ENCODE measurements at regions not wholly inside any gene's neighbourhood (a gene's known extent, or its start where the extent isn't known, plus 50 kb on each side); places are given as distances from the start of the nearest gene placed in this dataset.
"Not testable (repeated sequence)": the region's sequence is repeated elsewhere in the genome, so short reads cannot be mapped to it uniquely, and the experiment has no call there.

- no peaks in the 10 kb centered on the region; the same call in 1 of the 2 replicates for H3K4me1 ChIP-seq
- no peaks in the 10 kb centered on the region for H3K9me3 ChIP-seq (replicated peaks)
- H3K27ac ChIP-seq, result no peak overlapping the region
- no peak overlapping the region for H3K4me3 ChIP-seq
- H3K27me3 ChIP-seq, result no peaks in the 10 kb centered on the region
- no peak for DNase-seq
- no peaks in the 10 kb centered on the region for H3K36me3 ChIP-seq
These were observed 233.9 kb downstream of the TLR4 start for GRCh38 chr9:117938086-117938485.

GRCh38 chr9:117938896-117939295 lies 234.7 kb downstream of the TLR4 start:
- Histone ChIP-seq H3K4me3 (no peak overlapping the region), H3K27me3 (no peaks in the 10 kb centered on the region), H3K9me3 (replicated peaks) (no peaks in the 10 kb centered on the region), H3K4me1 (no peaks in the 10 kb centered on the region; the same call in 1 of the 2 replicates), H3K27ac (no peak overlapping the region), H3K36me3 (no peaks in the 10 kb centered on the region)
- no peak for DNase-seq

GRCh38 chr9:117944750-117945149 lies 240.5 kb downstream of the TLR4 start:
- not testable (repeated sequence) for H3K27ac ChIP-seq; H3K4me3 ChIP-seq; H3K9me3 ChIP-seq (replicated peaks); H3K4me1 ChIP-seq; H3K36me3 ChIP-seq; DNase-seq; H3K27me3 ChIP-seq

- Histone ChIP-seq H3K9me3 (replicated peaks) (no peaks in the 10 kb centered on the region), H3K36me3 (no peaks in the 10 kb centered on the region), H3K4me1 (no peaks in the 10 kb centered on the region), H3K27me3 (no peaks in the 10 kb centered on the region; the same call in 1 of the 2 replicates), H3K4me3 (no peak overlapping the region), H3K27ac (no peak overlapping the region)
- no peak for DNase-seq
These were observed 241.1 kb downstream of the TLR4 start for GRCh38 chr9:117945286-117945685.

GRCh38 chr9:117951127-117951526 lies 246.9 kb downstream of the TLR4 start:
- no peak for DNase-seq
- no peak overlapping the region for H3K27ac ChIP-seq
- H3K36me3 ChIP-seq, result no peaks in the 10 kb centered on the region
- no peaks in the 10 kb centered on the region for H3K4me1 ChIP-seq
- no peaks in the 10 kb centered on the region for H3K9me3 ChIP-seq (replicated peaks)
- H3K27me3 ChIP-seq, result peaks cover 3% of the 10 kb centered on the region; the same call in 1 of the 2 replicates
- no peak overlapping the region for H3K4me3 ChIP-seq

GRCh38 chr9:117952581-117952980 lies 248.4 kb downstream of the TLR4 start:
- Histone ChIP-seq H3K27me3 (peaks cover 3% of the 10 kb centered on the region; the same call in 1 of the 2 replicates), H3K36me3 (no peaks in the 10 kb centered on the region), H3K4me1 (no peaks in the 10 kb centered on the region), H3K4me3 (no peak overlapping the region), H3K27ac (no peak overlapping the region), H3K9me3 (replicated peaks) (no peaks in the 10 kb centered on the region)
- DNase-seq, result no peak

- Histone ChIP-seq H3K4me1 (no peaks in the 10 kb centered on the region), H3K9me3 (replicated peaks) (no peaks in the 10 kb centered on the region), H3K27me3 (no peaks in the 10 kb centered on the region), H3K4me3 (no peak overlapping the region), H3K36me3 (no peaks in the 10 kb centered on the region), H3K27ac (no peak overlapping the region)
- no peak for DNase-seq
These were observed 253.1 kb downstream of the TLR4 start for GRCh38 chr9:117957267-117957666.

- no peak for DNase-seq
- Histone ChIP-seq H3K4me3 (no peak overlapping the region), H3K9me3 (replicated peaks) (no peaks in the 10 kb centered on the region), H3K4me1 (no peaks in the 10 kb centered on the region), H3K36me3 (no peaks in the 10 kb centered on the region), H3K27me3 (no peaks in the 10 kb centered on the region), H3K27ac (no peak overlapping the region)
These were observed 254.5 kb downstream of the TLR4 start for GRCh38 chr9:117958726-117959125.

- no peak overlapping the region for H3K4me3 ChIP-seq
- H3K4me1 ChIP-seq, result no peaks in the 10 kb centered on the region
- H3K9me3 ChIP-seq (replicated peaks), result no peaks in the 10 kb centered on the region
- no peak for DNase-seq
- no peaks in the 10 kb centered on the region for H3K27me3 ChIP-seq
- H3K36me3 ChIP-seq, result no peaks in the 10 kb centered on the region
- H3K27ac ChIP-seq, result no peak overlapping the region
These were observed 259.4 kb downstream of the TLR4 start for GRCh38 chr9:117963493-117964090.

GRCh38 chr9:117970276-117971050 lies 266.3 kb downstream of the TLR4 start:
- DNase-seq, result no peak
- Histone ChIP-seq H3K27me3 (no peaks in the 10 kb centered on the region), H3K36me3 (no peaks in the 10 kb centered on the region), H3K4me1 (no peaks in the 10 kb centered on the region), H3K27ac (no peak overlapping the region), H3K4me3 (no peak overlapping the region), H3K9me3 (replicated peaks) (no peaks in the 10 kb centered on the region)

GRCh38 chr9:117974108-117974507 lies 269.9 kb downstream of the TLR4 start:
- no peaks in the 10 kb centered on the region for H3K9me3 ChIP-seq (replicated peaks)
- no peaks in the 10 kb centered on the region for H3K4me1 ChIP-seq
- H3K36me3 ChIP-seq, result no peaks in the 10 kb centered on the region
- DNase-seq, result no peak
- no peaks in the 10 kb centered on the region for H3K27me3 ChIP-seq
- H3K27ac ChIP-seq, result no peak overlapping the region
- H3K4me3 ChIP-seq, result no peak overlapping the region

GRCh38 chr9:117979914-117980313 lies 275.7 kb downstream of the TLR4 start:
- DNase-seq, result no peak

GRCh38 chr9:117987945-117988344 lies 283.7 kb downstream of the TLR4 start:
- Histone ChIP-seq H3K4me3 (no peak overlapping the region), H3K9me3 (replicated peaks) (no peaks in the 10 kb centered on the region), H3K36me3 (no peaks in the 10 kb centered on the region), H3K27ac (no peak overlapping the region), H3K27me3 (peaks cover 8% of the 10 kb centered on the region), H3K4me1 (peaks cover 8% of the 10 kb centered on the region; the same call in 1 of the 2 replicates)
- DNase-seq, result no peak

More at GRCh38 chr9:117979914-117980313, 275.7 kb downstream of the TLR4 start:
- Histone ChIP-seq H3K27ac (no peak overlapping the region), H3K36me3 (no peaks in the 10 kb centered on the region), H3K4me1 (no peaks in the 10 kb centered on the region), H3K9me3 (replicated peaks) (no peaks in the 10 kb centered on the region), H3K4me3 (no peak overlapping the region), H3K27me3 (0 out of 2 replicates have a peak, but pooled peaks cover 3% of the 10 kb centered on the region)

- Histone ChIP-seq H3K27ac (no peak overlapping the region), H3K4me3 (no peak overlapping the region), H3K4me1 (peaks cover 8% of the 10 kb centered on the region; the same call in 1 of the 2 replicates), H3K27me3 (peaks cover 9% of the 10 kb centered on the region), H3K9me3 (replicated peaks) (no peaks in the 10 kb centered on the region), H3K36me3 (no peaks in the 10 kb centered on the region)
- DNase-seq, result peak in 1 of 2 experiments; percentile 17
These were observed 287.8 kb downstream of the TLR4 start for GRCh38 chr9:117992006-117992405.

- H3K4me3 ChIP-seq, result no peak overlapping the region
- H3K4me1 ChIP-seq, result no peaks in the 10 kb centered on the region; the same call in 1 of the 2 replicates
- H3K27ac ChIP-seq, result no peak overlapping the region
- no peaks in the 10 kb centered on the region; the same call in 1 of the 2 replicates for H3K27me3 ChIP-seq
- H3K36me3 ChIP-seq, result no peaks in the 10 kb centered on the region; the same call in 1 of the 2 replicates
- no peaks in the 10 kb centered on the region for H3K9me3 ChIP-seq (replicated peaks)
- no peak for DNase-seq
These were observed 296.4 kb downstream of the TLR4 start for GRCh38 chr9:118000581-118000980.
